T-helper 17 cell (primary cell): ENCODE measurements at regions not wholly inside any gene's neighbourhood (a gene's known extent, or its start where the extent isn't known, plus 50 kb on each side); places are given as distances from the start of the nearest gene placed in this dataset.

Source experiments
- ATAC-seq: fragments of 150-1000 bp; cut with Tn5 transposase; 2 replicates; pipeline ENCODE4 v1.10.0; 2021; ENCODE audit warnings: mild to moderate bottlenecking, moderate library complexity
- DNase-seq, 3 donors: peaks; one replicate each; pipeline versions ENCODE4 v3.0.0 to v3.0.0-alpha.2; 2020 to 2021
- H3K9me3 ChIP-seq: one replicate; pipeline ENCODE4 v1.7.0; 2013; ENCODE audit warnings: low read length, mild to moderate bottlenecking; ENCODE audit not compliant: control insufficient read depth, poor library complexity, severe bottlenecking
- H3K27ac Mint-ChIP-seq: one replicate; pipeline ENCODE4 v1.8.0; 2022; ENCODE audit warnings: mild to moderate bottlenecking, moderate library complexity, mixed read lengths
- H3K27me3 Mint-ChIP-seq: one replicate; pipeline ENCODE4 v1.8.0; 2022; ENCODE audit warnings: mixed read lengths
- H3K36me3 Mint-ChIP-seq: one replicate; pipeline ENCODE4 v1.8.0; 2022; ENCODE audit warnings: low read depth, mixed read lengths
- H3K4me1 Mint-ChIP-seq: one replicate; pipeline ENCODE4 v1.8.0; 2022; ENCODE audit warnings: mild to moderate bottlenecking, mixed read lengths
- H3K4me3 Mint-ChIP-seq: one replicate; pipeline ENCODE4 v1.8.0; 2022; ENCODE audit warnings: mild to moderate bottlenecking, moderate library complexity, mixed read lengths

GRCh38 chr5:3741374-3741770 is 145.7 kb downstream of the IRX1 start:
- Mint-ChIP-seq H3K36me3 (no peaks in the 10 kb centered on the region), H3K4me1 (no peaks in the 10 kb centered on the region), H3K27me3 (no peaks in the 10 kb centered on the region), H3K4me3 (no peak overlapping the region), H3K27ac (no peak overlapping the region)
- DNase-seq (no peak), ATAC-seq (no peak)
- no peaks in the 10 kb centered on the region for H3K9me3 ChIP-seq

GRCh38 chr5:3742750-3743149 is 147.1 kb downstream of the IRX1 start:
- H3K4me3 Mint-ChIP-seq: no peak overlapping the region
- H3K27ac Mint-ChIP-seq: no peak overlapping the region
- H3K4me1 Mint-ChIP-seq: no peaks in the 10 kb centered on the region
- H3K9me3 ChIP-seq: no peaks in the 10 kb centered on the region
- no peaks in the 10 kb centered on the region for H3K27me3 Mint-ChIP-seq
- H3K36me3 Mint-ChIP-seq: no peaks in the 10 kb centered on the region
- DNase-seq (no peak), ATAC-seq (no peak)

- no peak overlapping the region for H3K4me3 Mint-ChIP-seq
- DNase-seq (no peak), ATAC-seq (no peak)
- no peaks in the 10 kb centered on the region for H3K27me3 Mint-ChIP-seq
- no peaks in the 10 kb centered on the region for H3K9me3 ChIP-seq
- no peaks in the 10 kb centered on the region for H3K4me1 Mint-ChIP-seq
- no peaks in the 10 kb centered on the region for H3K36me3 Mint-ChIP-seq
- no peak overlapping the region for H3K27ac Mint-ChIP-seq
Measured at GRCh38 chr5:3751846-3752245, 156.2 kb downstream of the IRX1 start.

- no peak for DNase-seq
- Mint-ChIP-seq H3K36me3 (no peaks in the 10 kb centered on the region), H3K4me3 (no peak overlapping the region), H3K27me3 (no peaks in the 10 kb centered on the region), H3K4me1 (no peaks in the 10 kb centered on the region), H3K27ac (no peak overlapping the region)
- ATAC-seq: no peak
- H3K9me3 ChIP-seq: no peaks in the 10 kb centered on the region
Measured at GRCh38 chr5:3778000-3778550, 182.4 kb downstream of the IRX1 start.

- H3K36me3 Mint-ChIP-seq: no peaks in the 10 kb centered on the region
- no peak overlapping the region for H3K4me3 Mint-ChIP-seq
- H3K4me1 Mint-ChIP-seq: no peaks in the 10 kb centered on the region
- DNase-seq (no peak), ATAC-seq (no peak)
- no peak overlapping the region for H3K27ac Mint-ChIP-seq
- H3K9me3 ChIP-seq: no peaks in the 10 kb centered on the region
- no peaks in the 10 kb centered on the region for H3K27me3 Mint-ChIP-seq
Measured at GRCh38 chr5:3778945-3779344, 183.3 kb downstream of the IRX1 start.

- no peaks in the 10 kb centered on the region for H3K27me3 Mint-ChIP-seq
- no peaks in the 10 kb centered on the region for H3K36me3 Mint-ChIP-seq
- H3K9me3 ChIP-seq: no peaks in the 10 kb centered on the region
- DNase-seq: no peak
- no peak for ATAC-seq
- H3K27ac Mint-ChIP-seq: no peak overlapping the region
- no peaks in the 10 kb centered on the region for H3K4me1 Mint-ChIP-seq
- no peak overlapping the region for H3K4me3 Mint-ChIP-seq
Measured at GRCh38 chr5:3780278-3780677, 184.6 kb downstream of the IRX1 start.

GRCh38 chr5:3780907-3781306 is 185.3 kb downstream of the IRX1 start:
- Mint-ChIP-seq H3K4me1 (no peaks in the 10 kb centered on the region), H3K27me3 (no peaks in the 10 kb centered on the region), H3K4me3 (no peak overlapping the region), H3K27ac (no peak overlapping the region), H3K36me3 (no peaks in the 10 kb centered on the region)
- DNase-seq: no peak
- no peak for ATAC-seq
- no peaks in the 10 kb centered on the region for H3K9me3 ChIP-seq

- no peaks in the 10 kb centered on the region for H3K9me3 ChIP-seq
- H3K36me3 Mint-ChIP-seq: no peaks in the 10 kb centered on the region
- no peak overlapping the region for H3K27ac Mint-ChIP-seq
- no peak for ATAC-seq
- no peaks in the 10 kb centered on the region for H3K4me1 Mint-ChIP-seq
- no peak for DNase-seq
- H3K27me3 Mint-ChIP-seq: no peaks in the 10 kb centered on the region
- H3K4me3 Mint-ChIP-seq: no peak overlapping the region
Measured at GRCh38 chr5:3784854-3785253, 189.2 kb downstream of the IRX1 start.

- Mint-ChIP-seq H3K27ac (no peak overlapping the region), H3K27me3 (no peaks in the 10 kb centered on the region), H3K4me3 (no peak overlapping the region), H3K4me1 (no peaks in the 10 kb centered on the region), H3K36me3 (no peaks in the 10 kb centered on the region)
- no peak for DNase-seq
- ATAC-seq: no peak
- no peaks in the 10 kb centered on the region for H3K9me3 ChIP-seq
Measured at GRCh38 chr5:3786165-3786564, 190.5 kb downstream of the IRX1 start.

GRCh38 chr5:3786891-3787430 is 191.3 kb downstream of the IRX1 start:
- no peaks in the 10 kb centered on the region for H3K4me1 Mint-ChIP-seq
- H3K4me3 Mint-ChIP-seq: no peak overlapping the region
- ATAC-seq (no peak), DNase-seq (no peak)
- H3K9me3 ChIP-seq: no peaks in the 10 kb centered on the region
- no peak overlapping the region for H3K27ac Mint-ChIP-seq
- no peaks in the 10 kb centered on the region for H3K36me3 Mint-ChIP-seq
- no peaks in the 10 kb centered on the region for H3K27me3 Mint-ChIP-seq

- Mint-ChIP-seq H3K27me3 (no peaks in the 10 kb centered on the region), H3K4me3 (no peak overlapping the region), H3K36me3 (no peaks in the 10 kb centered on the region), H3K27ac (no peak overlapping the region), H3K4me1 (no peaks in the 10 kb centered on the region)
- DNase-seq (no peak), ATAC-seq (no peak)
- no peaks in the 10 kb centered on the region for H3K9me3 ChIP-seq
Measured at GRCh38 chr5:3787604-3788003, 192.0 kb downstream of the IRX1 start.

- no peak for ATAC-seq
- H3K27me3 Mint-ChIP-seq: no peaks in the 10 kb centered on the region
Measured at GRCh38 chr5:3789519-3790193, 194.0 kb downstream of the IRX1 start.

GRCh38 chr5:3793162-3793561 is 197.5 kb downstream of the IRX1 start:
- Mint-ChIP-seq H3K36me3 (no peaks in the 10 kb centered on the region), H3K27me3 (no peaks in the 10 kb centered on the region), H3K4me1 (no peaks in the 10 kb centered on the region), H3K27ac (no peak overlapping the region), H3K4me3 (no peak overlapping the region)
- H3K9me3 ChIP-seq: no peaks in the 10 kb centered on the region
- DNase-seq (no peak), ATAC-seq (no peak)

More at GRCh38 chr5:3789519-3790193, 194.0 kb downstream of the IRX1 start:
- H3K36me3 Mint-ChIP-seq: no peaks in the 10 kb centered on the region
- no peaks in the 10 kb centered on the region for H3K9me3 ChIP-seq
- DNase-seq: no peak
- H3K27ac Mint-ChIP-seq: no peak overlapping the region
- H3K4me3 Mint-ChIP-seq: no peak overlapping the region
- H3K4me1 Mint-ChIP-seq: no peaks in the 10 kb centered on the region

GRCh38 chr5:3794611-3795010 is 199.0 kb downstream of the IRX1 start:
- no peaks in the 10 kb centered on the region for H3K4me1 Mint-ChIP-seq
- no peak for ATAC-seq
- no peak overlapping the region for H3K4me3 Mint-ChIP-seq
- DNase-seq: no peak
- H3K27me3 Mint-ChIP-seq: no peaks in the 10 kb centered on the region
- H3K27ac Mint-ChIP-seq: no peak overlapping the region
- no peaks in the 10 kb centered on the region for H3K9me3 ChIP-seq
- H3K36me3 Mint-ChIP-seq: no peaks in the 10 kb centered on the region
